OCI-LY3 (cell line): ENCODE measurements at regions not wholly inside any gene's neighbourhood (a gene's known extent, or its start where the extent isn't known, plus 50 kb on each side); places are given as distances from the start of the nearest gene placed in this dataset.

Experiments used
- EZH2phosphoT487 ChIP-seq: fragments of 200-600 bp; shearing (Covaris generic); IDR thresholded peaks from 2 replicates; pipeline ENCODE4 v1.6.1; 2018; ENCODE audit warnings: antibody characterized with exemption, mixed run types, low read depth
- TF ChIP-seq, protein P1 (sequence below): fragments of 200-600, 300-600 bp; sonication (generic); IDR thresholded peaks from 2 replicates; pipeline ENCODE4 v1.5.1; 2014; ENCODE audit warnings: antibody characterized with exemption, low read length, low read depth

DNA sequence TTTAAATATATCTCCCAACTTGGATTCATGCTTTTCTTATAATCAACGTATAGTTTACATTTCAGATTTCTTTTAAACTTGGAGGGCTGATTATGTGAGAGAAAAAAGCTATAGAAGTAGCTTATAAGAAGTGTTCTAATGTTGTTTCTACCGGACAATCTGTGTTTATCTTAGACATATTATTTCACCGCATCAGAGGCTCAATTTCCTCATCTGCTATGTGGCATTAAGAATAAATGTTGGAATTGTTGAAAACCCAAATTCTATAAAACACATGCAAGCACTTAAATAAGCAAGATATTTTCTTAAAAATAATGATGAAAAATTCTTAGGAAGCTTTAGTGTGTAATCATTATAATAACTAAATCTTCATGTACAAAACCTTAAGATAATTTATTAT is 407.9 kb downstream of the HRH4 start:
- TF ChIP-seq, protein P1, sequence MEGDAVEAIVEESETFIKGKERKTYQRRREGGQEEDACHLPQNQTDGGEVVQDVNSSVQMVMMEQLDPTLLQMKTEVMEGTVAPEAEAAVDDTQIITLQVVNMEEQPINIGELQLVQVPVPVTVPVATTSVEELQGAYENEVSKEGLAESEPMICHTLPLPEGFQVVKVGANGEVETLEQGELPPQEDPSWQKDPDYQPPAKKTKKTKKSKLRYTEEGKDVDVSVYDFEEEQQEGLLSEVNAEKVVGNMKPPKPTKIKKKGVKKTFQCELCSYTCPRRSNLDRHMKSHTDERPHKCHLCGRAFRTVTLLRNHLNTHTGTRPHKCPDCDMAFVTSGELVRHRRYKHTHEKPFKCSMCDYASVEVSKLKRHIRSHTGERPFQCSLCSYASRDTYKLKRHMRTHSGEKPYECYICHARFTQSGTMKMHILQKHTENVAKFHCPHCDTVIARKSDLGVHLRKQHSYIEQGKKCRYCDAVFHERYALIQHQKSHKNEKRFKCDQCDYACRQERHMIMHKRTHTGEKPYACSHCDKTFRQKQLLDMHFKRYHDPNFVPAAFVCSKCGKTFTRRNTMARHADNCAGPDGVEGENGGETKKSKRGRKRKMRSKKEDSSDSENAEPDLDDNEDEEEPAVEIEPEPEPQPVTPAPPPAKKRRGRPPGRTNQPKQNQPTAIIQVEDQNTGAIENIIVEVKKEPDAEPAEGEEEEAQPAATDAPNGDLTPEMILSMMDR = no peak
- TF ChIP-seq EZH2phosphoT487 = no peak
